Common myeloid progenitor, CD34-positive (primary cell): ENCODE measurements at regions not wholly inside any gene's neighbourhood (a gene's known extent, or its start where the extent isn't known, plus 50 kb on each side); places are given as distances from the start of the nearest gene placed in this dataset.
"Not testable (repeated sequence)": the region's sequence is repeated elsewhere in the genome, so short reads cannot be mapped to it uniquely, and the experiment has no call there.

Source experiments
- CTCF ChIA-PET: fragments of 350-600 bp; sonication (Branson Sonifier 250); formaldehyde crosslinking; loops from one replicate; lab custom pipeline; 2021; ENCODE audit warnings: antibody characterized with exemption; lab: Charles Lee
- POLR2A ChIA-PET: fragments of 350-600 bp; sonication (Branson Sonifier 250); formaldehyde crosslinking; loops from one replicate; lab custom pipeline; 2021; ENCODE audit warnings: antibody characterized with exemption; lab: Charles Lee
- DNase-seq, 3 donors: peaks; one replicate each; pipeline versions ENCODE4 v3.0.0 to v3.0.0-alpha.2; 2013
- H3K27ac ChIP-seq, 2 experiments: 1 replicate in 1 of 2; 2 replicates in 1 of 2; pipeline ENCODE4 v1.7.0; 2013; ENCODE audit warnings: inconsistent platforms in 2 of 2, low read length in 2 of 2, mild to moderate bottlenecking in 2 of 2, low read depth in 1 of 2, moderate library complexity in 1 of 2; ENCODE audit not compliant: severe bottlenecking in 2 of 2, insufficient read depth in 1 of 2, poor library complexity in 1 of 2
- H3K27me3 ChIP-seq, 5 experiments: replicated peaks in 2 of 5; 1 replicate in 3 of 5; 2 replicates in 2 of 5; pipeline versions ENCODE4 v1.6.1 to v1.7.0; 2013; ENCODE audit warnings: low read length in 4 of 5, mild to moderate bottlenecking in 2 of 5, moderate library complexity in 2 of 5, inconsistent platforms in 1 of 5; ENCODE audit not compliant: insufficient read depth in 5 of 5, control insufficient read depth in 4 of 5
- H3K36me3 ChIP-seq, 4 experiments: 1 replicate in 2 of 4; 2 replicates in 2 of 4; pipeline versions ENCODE4 v1.6.1 to v1.7.0; 2013; ENCODE audit warnings: low read length in 3 of 4, control low read depth in 1 of 4, mild to moderate bottlenecking in 1 of 4; ENCODE audit not compliant: control insufficient read depth in 4 of 4, insufficient read depth in 4 of 4
- H3K4me1 ChIP-seq, 4 experiments: 1 replicate in 3 of 4; 2 replicates in 1 of 4; pipeline versions ENCODE4 v1.6.1 to v1.7.1; 2013; ENCODE audit warnings: low read length in 3 of 4, mild to moderate bottlenecking in 3 of 4, control low read depth in 1 of 4, inconsistent platforms in 1 of 4, moderate library complexity in 1 of 4; ENCODE audit not compliant: control insufficient read depth in 4 of 4, insufficient read depth in 4 of 4; ENCODE audit errors: control extremely low read depth in 1 of 4
- H3K4me3 ChIP-seq, 7 experiments: 1 replicate in 4 of 7; 2 replicates in 3 of 7; pipeline versions ENCODE4 v1.5.1 to v1.7.0; 2013; ENCODE audit warnings: mild to moderate bottlenecking in 7 of 7, low read length in 6 of 7, moderate library complexity in 6 of 7, inconsistent platforms in 2 of 7, low read depth in 2 of 7, control low read depth in 1 of 7; ENCODE audit not compliant: insufficient read depth in 4 of 7, control insufficient read depth in 1 of 7; ENCODE audit errors: extremely low read depth in 1 of 7
- H3K9me3 ChIP-seq, 5 experiments: 1 replicate in 4 of 5; 2 replicates in 1 of 5; pipeline versions ENCODE4 v1.6.1 to v1.7.1; 2013; ENCODE audit warnings: low read length in 4 of 5, mild to moderate bottlenecking in 2 of 5, inconsistent platforms in 1 of 5, low read depth in 1 of 5, moderate library complexity in 1 of 5; ENCODE audit not compliant: control insufficient read depth in 4 of 5, insufficient read depth in 2 of 5; ENCODE audit errors: control extremely low read depth in 1 of 5
- WGBS: methylation state at CpG from one replicate; pipeline ENCODE4 v1.1.5; 2013; ENCODE audit not compliant: insufficient coverage; 5-methylcytosine and 5-hydroxymethylcytosine counted together

GRCh38 chr3:56939834-56940233 lies 120.6 kb upstream of the SPATA12 start:
- no peak overlapping the region for H3K27ac ChIP-seq
- ChIA-PET CTCF (interaction anchor here (1.5 kb wide), 1 partner anchor 22 kb away, joined by 5 read pairs; no protein-coding TSS in a partner anchor), POLR2A (no interaction called here)
- H3K4me1 ChIP-seq, result no peaks in the 10 kb centered on the region
- H3K36me3 ChIP-seq, result no peaks in the 10 kb centered on the region
- no peaks in the 10 kb centered on the region for H3K9me3 ChIP-seq
- H3K27me3 ChIP-seq, result no peaks in the 10 kb centered on the region
- DNase-seq, result no peak
- no peak overlapping the region for H3K4me3 ChIP-seq
- 100% methylated on average over 1 of the region's 1 CpG for WGBS

- peaks cover 0 to 6% (median 0%) of the 10 kb centered on the region in 5 experiments for H3K9me3 ChIP-seq
- POLR2A ChIA-PET, result no interaction called here
These were observed 121.9 kb upstream of the SPATA12 start for GRCh38 chr3:56938530-56938929.

DNA sequence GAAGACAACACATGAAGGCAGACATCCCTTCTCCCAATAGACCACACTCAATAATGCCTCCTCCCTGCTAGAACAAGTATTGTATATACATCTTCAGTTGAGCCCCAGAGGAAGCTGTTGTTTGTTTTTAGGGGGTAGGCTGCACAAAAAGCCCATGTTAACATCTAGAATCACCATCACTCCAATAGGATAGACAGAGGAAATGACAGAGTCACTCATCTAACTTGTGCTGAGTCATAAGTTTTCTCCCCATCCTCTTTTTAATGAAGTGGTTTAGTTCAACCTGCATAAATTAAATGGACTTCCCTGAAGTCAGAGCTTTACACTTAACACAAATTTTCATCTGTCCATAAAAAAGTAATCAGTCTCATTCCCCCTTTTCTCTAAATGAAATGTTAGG lies 122.9 kb upstream of the SPATA12 start:
- CTCF ChIA-PET, result interaction anchor here (1.3 to 2.8 kb wide), 2 partner anchors 10 to 16 kb away, joined by 3 to 6 read pairs; no protein-coding TSS in a partner anchor
- POLR2A ChIA-PET, result no interaction called here

More at GRCh38 chr3:56938530-56938929, 121.9 kb upstream of the SPATA12 start:
- CTCF ChIA-PET, result interaction anchor here (1.3 to 2.8 kb wide), 3 partner anchors 11 to 50 kb away, joined by 3 to 6 read pairs (median 4); no protein-coding TSS in a partner anchor
- WGBS, result 92% methylated on average over 8 of the region's 8 CpGs
- H3K27me3 ChIP-seq, result no peaks in the 10 kb centered on the region
- no peak for DNase-seq
- H3K36me3 ChIP-seq, result no peaks in the 10 kb centered on the region
- H3K4me1 ChIP-seq, result no peaks in the 10 kb centered on the region
- no peak overlapping the region for H3K4me3 ChIP-seq
- no peak overlapping the region for H3K27ac ChIP-seq

GRCh38 chr3:56935811-56936210 lies 124.7 kb upstream of the SPATA12 start:
- ChIA-PET POLR2A (no interaction called here), CTCF (interaction anchor here (2.8 kb wide), 1 partner anchor 8 kb away, joined by 6 read pairs; no protein-coding TSS in a partner anchor)
- 100% methylated on average over 1 of the region's 1 CpG for WGBS
- H3K27me3 ChIP-seq, result no peaks in the 10 kb centered on the region
- no peak overlapping the region for H3K4me3 ChIP-seq
- no peak for DNase-seq
- peaks cover 0 to 6% (median 0%) of the 10 kb centered on the region in 4 experiments for H3K4me1 ChIP-seq
- H3K36me3 ChIP-seq, result no peaks in the 10 kb centered on the region
- H3K9me3 ChIP-seq, result peaks cover 0 to 9% (median 0%) of the 10 kb centered on the region in 5 experiments
- H3K27ac ChIP-seq, result no peak overlapping the region

More for the DNA sequence above, 122.9 kb upstream of the SPATA12 start:
- no peaks in the 10 kb centered on the region for H3K36me3 ChIP-seq
- H3K4me3 ChIP-seq, result no peak overlapping the region
- peak in 2 of 3 donors; percentile 46 to 52 for DNase-seq
- H3K27me3 ChIP-seq, result no peaks in the 10 kb centered on the region
- peaks cover 0 to 9% (median 0%) of the 10 kb centered on the region in 5 experiments for H3K9me3 ChIP-seq
- H3K27ac ChIP-seq, result no peak overlapping the region
- no peaks in the 10 kb centered on the region for H3K4me1 ChIP-seq

- CTCF ChIA-PET, H3K4me3 ChIP-seq, H3K27ac ChIP-seq, H3K4me1 ChIP-seq, H3K27me3 ChIP-seq, H3K36me3 ChIP-seq, H3K9me3 ChIP-seq, POLR2A ChIA-PET, DNase-seq: not testable (repeated sequence)
- 94% methylated on average over 16 of the region's 26 CpGs for WGBS
These were observed 126.0 kb upstream of the SPATA12 start for GRCh38 chr3:56934481-56934880.

DNA sequence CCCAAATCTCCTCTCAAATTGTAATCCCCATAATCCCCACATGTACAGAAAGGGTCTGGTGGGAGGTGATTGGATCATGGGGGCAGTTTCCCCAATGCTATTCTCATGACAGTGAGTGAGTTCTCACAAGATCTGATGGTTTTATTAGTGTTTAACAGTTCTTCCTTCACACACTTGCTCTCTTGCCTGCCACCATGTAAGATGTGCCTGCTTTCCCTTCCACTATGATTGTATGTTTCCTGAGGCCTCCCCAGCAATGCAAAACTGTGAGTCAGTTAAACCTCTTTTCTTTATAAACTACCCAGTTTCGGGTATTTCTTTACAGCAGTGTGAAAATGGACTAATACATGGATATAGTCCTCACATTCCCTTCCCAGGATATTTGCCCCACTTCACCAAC lies 126.7 kb upstream of the SPATA12 start:
- ChIA-PET CTCF (no interaction called here), POLR2A (no interaction called here)
- peaks cover 0 to 9% (median 0%) of the 10 kb centered on the region in 5 experiments for H3K9me3 ChIP-seq
- H3K27me3 ChIP-seq, result no peaks in the 10 kb centered on the region
- H3K27ac ChIP-seq, result no peak overlapping the region
- no peaks in the 10 kb centered on the region for H3K36me3 ChIP-seq
- WGBS, result no CpG with 5 or more reads among the region's 1 CpG
- H3K4me3 ChIP-seq, result no peak overlapping the region
- peaks cover 0 to 9% (median under 1%) of the 10 kb centered on the region in 4 experiments for H3K4me1 ChIP-seq
- no peak for DNase-seq

DNA sequence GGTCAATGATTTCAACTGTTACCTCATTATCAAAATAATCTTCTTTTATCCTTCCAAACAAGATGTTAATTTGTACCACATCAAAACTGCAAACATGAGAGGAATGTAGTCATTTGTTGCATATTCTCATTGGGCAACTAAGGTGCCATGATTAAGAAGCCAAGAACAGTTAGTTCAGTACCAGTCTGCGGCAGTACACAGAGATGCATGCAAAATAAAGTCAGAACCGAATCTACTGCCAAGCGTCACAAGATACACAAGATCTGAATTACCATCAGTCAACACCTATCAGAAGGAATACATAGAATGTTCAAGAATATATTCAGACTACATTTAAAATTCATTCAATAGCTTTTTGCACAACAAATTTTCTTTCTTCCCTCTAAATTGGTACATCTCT lies 127.6 kb upstream of the SPATA12 start:
- Histone ChIP-seq H3K36me3 (no peaks in the 10 kb centered on the region), H3K4me3 (no peak overlapping the region), H3K9me3 (peaks cover 0 to 9% (median 0%) of the 10 kb centered on the region in 5 experiments), H3K4me1 (peaks cover 0 to 18% (median 8%) of the 10 kb centered on the region in 4 experiments), H3K27me3 (no peaks in the 10 kb centered on the region), H3K27ac (no peak overlapping the region)
- POLR2A ChIA-PET, result no interaction called here
- CTCF ChIA-PET, result no interaction called here
- WGBS, result no CpG with 5 or more reads among the region's 3 CpGs
- no peak for DNase-seq
